GM19467 (cell line): ENCODE measurements at regions not wholly inside any gene's neighbourhood (a gene's known extent, or its start where the extent isn't known, plus 50 kb on each side); places are given as distances from the start of the nearest gene placed in this dataset.

Source experiments
- ATAC-seq: cut with Tn5 transposase; IDR thresholded peaks from one replicate; pipeline ENCODE4 v1.9.1; 2021; ENCODE audit warnings: mild to moderate bottlenecking, moderate library complexity; ENCODE audit not compliant: unreplicated experiment

- ATAC-seq = no peak
Measured at GRCh38 chr13:75913925-75914324, 277.8 kb downstream of the LMO7 start.

DNA sequence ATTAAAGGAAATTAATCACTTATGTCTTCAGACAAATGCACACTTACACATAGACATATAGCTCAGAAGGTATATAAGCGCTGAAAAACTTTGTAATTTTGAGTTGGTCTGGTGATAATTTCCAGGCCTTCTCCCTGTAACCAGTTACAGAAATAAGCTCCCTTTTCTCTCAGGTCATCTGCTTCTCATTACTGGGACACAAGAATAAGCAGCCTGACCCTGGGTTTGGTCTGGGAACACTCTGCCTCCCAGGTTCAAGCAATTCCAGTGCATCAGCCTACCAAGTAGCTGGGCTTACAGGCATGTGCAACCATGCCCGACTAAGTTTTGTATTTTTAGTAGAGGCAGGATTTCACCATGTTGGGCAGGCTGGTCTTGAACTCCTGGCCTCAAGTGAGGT, 274.5 kb downstream of the LMO7 start:
- ATAC-seq = no peak
